Activated naive CD8-positive, alpha-beta T cell treated with anti-CD3 and anti-CD28 coated beads for 36 hours (primary cell): ENCODE measurements at regions not wholly inside any gene's neighbourhood (a gene's known extent, or its start where the extent isn't known, plus 50 kb on each side); places are given as distances from the start of the nearest gene placed in this dataset.

ENCODE experiments used
- DNase-seq: peaks from one replicate; pipeline ENCODE4 v3.0.0; 2021
- H3K27ac Mint-ChIP-seq: one replicate; pipeline ENCODE4 v1.8.0; 2022; ENCODE audit warnings: mild to moderate bottlenecking, moderate library complexity, mixed read lengths
- H3K27me3 Mint-ChIP-seq: one replicate; pipeline ENCODE4 v1.8.0; 2022; ENCODE audit warnings: mild to moderate bottlenecking, mixed read lengths
- H3K36me3 Mint-ChIP-seq: one replicate; pipeline ENCODE4 v1.8.0; 2021; ENCODE audit warnings: mild to moderate bottlenecking, mixed read lengths
- H3K4me1 Mint-ChIP-seq: one replicate; pipeline ENCODE4 v1.8.0; 2021; ENCODE audit warnings: mixed read lengths
- H3K4me3 Mint-ChIP-seq: one replicate; pipeline ENCODE4 v1.8.0; 2022; ENCODE audit warnings: mild to moderate bottlenecking, moderate library complexity, mixed read lengths
- H3K9me3 Mint-ChIP-seq: one replicate; pipeline ENCODE4 v1.8.0; 2022; ENCODE audit warnings: mixed read lengths

GRCh38 chr17:12388226-12388625 lies 277.5 kb upstream of the MYOCD start:
- no peaks in the 10 kb centered on the region for H3K9me3 Mint-ChIP-seq
- no peak for DNase-seq
- H3K4me1 Mint-ChIP-seq, result no peaks in the 10 kb centered on the region
- H3K27ac Mint-ChIP-seq, result no peak overlapping the region
- H3K27me3 Mint-ChIP-seq, result no peaks in the 10 kb centered on the region
- H3K4me3 Mint-ChIP-seq, result no peak overlapping the region
- H3K36me3 Mint-ChIP-seq, result no peaks in the 10 kb centered on the region

- H3K9me3 Mint-ChIP-seq, result no peaks in the 10 kb centered on the region
These were observed 276.3 kb upstream of the MYOCD start for GRCh38 chr17:12389421-12389820.

GRCh38 chr17:12390631-12391030 lies 275.1 kb upstream of the MYOCD start:
- H3K4me3 Mint-ChIP-seq, result no peak overlapping the region
- no peaks in the 10 kb centered on the region for H3K4me1 Mint-ChIP-seq
- H3K36me3 Mint-ChIP-seq, result no peaks in the 10 kb centered on the region
- DNase-seq, result no peak
- no peaks in the 10 kb centered on the region for H3K9me3 Mint-ChIP-seq
- H3K27me3 Mint-ChIP-seq, result no peaks in the 10 kb centered on the region
- no peak overlapping the region for H3K27ac Mint-ChIP-seq

More at GRCh38 chr17:12389421-12389820, 276.3 kb upstream of the MYOCD start:
- Mint-ChIP-seq H3K4me1 (no peaks in the 10 kb centered on the region), H3K36me3 (no peaks in the 10 kb centered on the region), H3K27ac (no peak overlapping the region), H3K27me3 (no peaks in the 10 kb centered on the region), H3K4me3 (no peak overlapping the region)
- DNase-seq, result no peak

DNA sequence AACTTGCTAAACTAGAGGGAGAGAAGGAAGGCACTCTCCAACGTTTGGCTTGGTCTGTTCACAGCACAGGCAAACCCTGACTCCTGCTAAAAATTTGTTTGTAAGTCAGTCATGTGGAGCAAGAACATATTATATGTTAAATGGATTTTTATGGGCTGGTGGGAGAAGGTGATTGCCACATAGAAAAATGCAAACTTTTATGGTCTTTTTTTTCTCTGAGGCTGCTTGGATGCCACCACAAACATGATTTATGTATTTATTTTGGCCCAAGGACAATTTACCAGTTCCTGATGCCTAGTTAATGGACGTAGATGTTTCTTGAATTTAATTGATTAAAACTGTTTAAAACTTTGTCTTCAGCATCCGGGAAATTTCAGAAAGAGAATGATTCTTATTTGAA lies 274.2 kb upstream of the MYOCD start:
- Mint-ChIP-seq H3K27ac (no peak overlapping the region), H3K4me3 (no peak overlapping the region), H3K4me1 (no peaks in the 10 kb centered on the region), H3K9me3 (peaks cover 3% of the 10 kb centered on the region), H3K27me3 (no peaks in the 10 kb centered on the region), H3K36me3 (no peaks in the 10 kb centered on the region)
- DNase-seq, result no peak

DNA sequence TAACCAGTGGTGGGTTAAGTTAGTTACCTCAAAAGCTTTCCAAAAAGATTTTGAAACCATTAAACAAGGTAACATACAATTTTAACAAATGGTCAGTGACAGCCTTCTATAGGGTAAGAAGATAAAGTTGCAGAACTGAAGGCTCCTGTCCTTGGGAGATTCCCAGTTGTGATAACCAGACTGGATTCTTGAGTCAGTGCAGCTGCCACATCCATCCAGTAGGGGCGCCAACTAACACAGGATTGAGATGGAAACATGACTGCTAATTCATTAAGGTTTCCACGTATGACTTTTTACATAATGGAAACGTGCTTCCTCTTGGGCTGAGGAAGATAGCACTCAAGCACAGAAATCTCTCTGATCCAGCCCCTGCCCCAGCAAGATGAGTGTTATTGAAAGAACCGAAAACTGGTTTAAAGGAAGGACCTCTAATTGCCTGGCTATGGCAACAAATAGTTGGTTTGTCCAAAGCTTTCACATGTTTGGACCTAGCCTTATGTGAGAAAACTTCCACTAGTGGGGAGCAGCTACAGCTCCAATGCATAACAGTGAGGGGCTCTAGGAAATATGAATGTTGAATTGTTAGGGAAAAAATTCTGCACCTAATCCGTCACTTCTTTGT lies 269.8 kb upstream of the MYOCD start:
- H3K4me3 Mint-ChIP-seq, result no peak overlapping the region
- no peaks in the 10 kb centered on the region for H3K27me3 Mint-ChIP-seq
- no peak for DNase-seq
- H3K9me3 Mint-ChIP-seq, result peaks cover 3% of the 10 kb centered on the region
- no peaks in the 10 kb centered on the region for H3K36me3 Mint-ChIP-seq
- no peaks in the 10 kb centered on the region for H3K4me1 Mint-ChIP-seq
- no peak overlapping the region for H3K27ac Mint-ChIP-seq

DNA sequence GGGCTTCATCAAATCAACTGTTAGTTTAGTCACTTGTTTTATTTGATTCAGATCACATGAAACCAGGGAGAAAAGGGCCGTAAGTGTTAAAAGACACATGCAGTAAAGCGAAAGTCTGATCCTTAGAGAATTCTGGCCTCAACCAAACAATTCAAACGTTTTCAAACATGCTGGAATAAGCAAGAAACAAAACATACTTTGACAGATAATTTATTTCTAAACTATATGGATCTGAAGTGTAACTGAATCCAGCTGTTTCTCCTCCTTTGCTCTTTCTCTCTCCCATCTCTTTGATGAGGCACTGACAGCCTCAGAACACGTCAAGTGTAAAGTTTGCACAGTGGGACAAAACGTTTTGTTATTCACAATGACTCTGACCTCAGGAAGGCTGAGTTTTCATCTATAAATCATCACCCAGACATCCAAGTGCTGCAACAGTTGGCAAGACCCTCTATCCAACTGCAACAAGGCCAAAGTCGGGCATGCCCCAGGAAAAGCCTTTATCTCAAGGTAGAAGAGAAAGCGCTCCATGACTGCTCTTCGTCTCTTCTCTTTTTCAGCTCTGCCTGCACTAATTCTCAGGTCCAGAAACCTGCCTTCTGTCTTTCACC lies 267.1 kb upstream of the MYOCD start:
- Mint-ChIP-seq H3K27me3 (no peaks in the 10 kb centered on the region), H3K36me3 (no peaks in the 10 kb centered on the region), H3K9me3 (peaks cover 3% of the 10 kb centered on the region), H3K27ac (no peak overlapping the region), H3K4me1 (no peaks in the 10 kb centered on the region), H3K4me3 (no peak overlapping the region)
- DNase-seq, result no peak

DNA sequence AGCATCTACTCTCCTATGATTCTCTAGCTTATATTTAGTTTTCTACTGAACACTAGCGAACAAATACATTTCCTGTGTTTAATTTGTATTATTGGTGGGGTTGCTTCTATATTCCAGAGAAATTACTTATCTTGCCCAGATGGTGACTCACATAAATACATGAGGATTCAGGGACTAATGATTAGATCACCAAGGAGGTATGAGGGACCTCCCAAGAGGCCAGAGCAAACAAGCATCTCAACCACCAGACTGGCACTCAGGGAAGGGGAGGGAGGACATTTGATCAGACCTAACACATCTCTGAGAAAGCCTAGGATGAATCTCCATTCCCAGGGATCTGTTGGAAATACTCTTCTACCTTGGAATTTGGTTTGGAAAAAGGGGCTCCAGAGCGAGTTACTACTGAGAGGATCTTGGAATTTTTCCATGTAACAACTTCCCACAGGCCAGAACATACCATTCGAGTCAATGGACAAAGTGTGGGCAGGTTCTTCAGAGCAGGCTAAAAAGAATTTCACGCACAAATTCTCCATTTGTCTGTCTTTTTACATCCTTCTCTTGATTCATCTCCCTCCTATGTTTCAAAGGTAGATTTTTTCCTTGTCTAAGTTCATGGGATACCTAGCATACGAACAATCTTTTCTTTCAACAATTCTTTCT lies 262.6 kb upstream of the MYOCD start:
- no peaks in the 10 kb centered on the region for H3K27me3 Mint-ChIP-seq
- H3K36me3 Mint-ChIP-seq, result no peaks in the 10 kb centered on the region
- DNase-seq, result no peak
- no peaks in the 10 kb centered on the region for H3K4me1 Mint-ChIP-seq
- no peaks in the 10 kb centered on the region for H3K9me3 Mint-ChIP-seq
- no peak overlapping the region for H3K27ac Mint-ChIP-seq
- no peak overlapping the region for H3K4me3 Mint-ChIP-seq

- Mint-ChIP-seq H3K27me3 (no peaks in the 10 kb centered on the region), H3K9me3 (no peaks in the 10 kb centered on the region), H3K4me1 (no peaks in the 10 kb centered on the region), H3K27ac (no peak overlapping the region), H3K4me3 (no peak overlapping the region), H3K36me3 (no peaks in the 10 kb centered on the region)
- no peak for DNase-seq
These were observed 261.8 kb upstream of the MYOCD start for GRCh38 chr17:12403881-12404398.

DNA sequence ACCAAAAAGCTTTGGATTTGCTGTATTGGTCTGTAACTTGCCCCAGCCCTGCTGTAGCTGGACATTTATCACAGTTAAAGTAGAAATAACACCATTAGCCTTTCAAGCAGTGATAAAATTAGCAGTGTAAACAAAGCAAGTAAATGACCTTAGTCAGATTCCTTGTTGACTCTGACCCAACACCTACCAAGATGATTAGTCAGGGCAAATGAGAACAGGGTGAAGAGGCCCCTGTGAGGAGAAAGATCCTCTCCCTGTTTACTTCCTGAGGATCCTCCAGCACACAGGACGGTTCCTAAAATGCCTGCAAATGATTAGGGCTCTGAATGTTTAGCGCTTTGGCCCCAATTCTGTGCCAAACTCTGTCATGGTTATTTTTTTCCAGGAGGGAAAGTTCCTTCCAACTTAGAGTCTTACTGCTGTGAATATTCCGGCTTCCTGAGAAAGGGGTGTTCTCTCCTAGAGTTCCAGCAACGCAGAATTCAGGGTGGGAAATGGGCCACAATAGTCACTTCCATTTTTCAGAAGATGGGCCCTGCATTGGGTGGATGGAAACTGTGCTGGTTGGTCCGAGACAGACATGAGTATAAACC lies 259.0 kb upstream of the MYOCD start:
- Mint-ChIP-seq H3K27ac (no peak overlapping the region), H3K9me3 (peaks cover 2% of the 10 kb centered on the region), H3K4me3 (no peak overlapping the region), H3K4me1 (no peaks in the 10 kb centered on the region), H3K36me3 (no peaks in the 10 kb centered on the region), H3K27me3 (no peaks in the 10 kb centered on the region)
- no peak for DNase-seq

- Mint-ChIP-seq H3K27me3 (no peaks in the 10 kb centered on the region), H3K4me1 (no peaks in the 10 kb centered on the region), H3K9me3 (peaks cover 2% of the 10 kb centered on the region), H3K27ac (no peak overlapping the region), H3K4me3 (no peak overlapping the region), H3K36me3 (no peaks in the 10 kb centered on the region)
- DNase-seq, result no peak
These were observed 258.0 kb upstream of the MYOCD start for GRCh38 chr17:12407495-12408252.

GRCh38 chr17:12409082-12409481 lies 256.6 kb upstream of the MYOCD start:
- Mint-ChIP-seq H3K27ac (no peak overlapping the region), H3K36me3 (no peaks in the 10 kb centered on the region), H3K4me3 (no peak overlapping the region), H3K4me1 (no peaks in the 10 kb centered on the region), H3K27me3 (no peaks in the 10 kb centered on the region), H3K9me3 (peaks cover 2% of the 10 kb centered on the region)
- no peak for DNase-seq

- no peaks in the 10 kb centered on the region for H3K27me3 Mint-ChIP-seq
- H3K9me3 Mint-ChIP-seq, result peaks cover 2% of the 10 kb centered on the region
- no peaks in the 10 kb centered on the region for H3K4me1 Mint-ChIP-seq
- no peak overlapping the region for H3K4me3 Mint-ChIP-seq
- no peak overlapping the region for H3K27ac Mint-ChIP-seq
- no peaks in the 10 kb centered on the region for H3K36me3 Mint-ChIP-seq
- no peak for DNase-seq
These were observed 255.0 kb upstream of the MYOCD start for GRCh38 chr17:12410717-12411116.

GRCh38 chr17:12415031-12415430 lies 250.7 kb upstream of the MYOCD start:
- Mint-ChIP-seq H3K4me1 (no peaks in the 10 kb centered on the region), H3K27ac (no peak overlapping the region), H3K27me3 (no peaks in the 10 kb centered on the region), H3K4me3 (no peak overlapping the region), H3K9me3 (peaks cover 2% of the 10 kb centered on the region), H3K36me3 (no peaks in the 10 kb centered on the region)
- DNase-seq, result no peak

DNA sequence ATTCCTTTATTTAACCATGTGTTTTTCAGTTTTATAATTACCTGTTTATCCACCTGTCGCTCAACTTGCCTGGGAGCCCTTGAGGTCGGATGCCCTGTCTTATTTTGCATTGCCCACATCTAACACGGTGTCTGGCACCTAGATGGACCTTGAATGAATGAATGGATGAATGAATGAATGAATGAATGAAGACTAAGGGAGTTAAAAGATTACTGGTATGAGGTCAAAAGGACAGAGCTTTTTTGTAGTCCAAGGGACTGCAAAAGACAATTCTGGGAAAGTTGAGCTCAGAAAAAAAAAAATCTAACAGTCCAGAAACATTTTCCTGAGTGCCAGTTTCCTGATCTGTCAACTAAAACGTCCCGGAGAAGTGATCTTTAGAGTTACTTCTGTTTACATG lies 244.6 kb upstream of the MYOCD start:
- no peak for DNase-seq
- H3K36me3 Mint-ChIP-seq, result no peaks in the 10 kb centered on the region
- H3K4me3 Mint-ChIP-seq, result no peak overlapping the region
- H3K4me1 Mint-ChIP-seq, result no peaks in the 10 kb centered on the region
- peaks cover 7% of the 10 kb centered on the region for H3K9me3 Mint-ChIP-seq
- no peaks in the 10 kb centered on the region for H3K27me3 Mint-ChIP-seq
- no peak overlapping the region for H3K27ac Mint-ChIP-seq
